Body of pancreas (tissue), 4 donors: ENCODE measurements at regions not wholly inside any gene's neighbourhood (a gene's known extent, or its start where the extent isn't known, plus 50 kb on each side); places are given as distances from the start of the nearest gene placed in this dataset.

ENCODE experiments used
- CTCF ChIP-seq, 7 experiments: fragments of 450-650 bp in 4 of 7; fragments of 200-600 bp in 3 of 7; sonication (generic) in 3 of 7; IDR thresholded peaks; one replicate each; pipeline ENCODE4 v1.5.1; 2016 to 2019; ENCODE audit warnings: antibody characterized with exemption in 7 of 7
- POLR2A ChIP-seq, 3 donors: fragments of 450-650 bp; IDR thresholded peaks; one replicate each; pipeline ENCODE4 v1.6.1; 2016; ENCODE audit warnings: antibody characterized with exemption in 3 of 3, mild to moderate bottlenecking in 2 of 3

- TF ChIP-seq CTCF (IDR thresholded peaks at IDR 0.05) (no peak), POLR2A (IDR thresholded peaks at IDR 0.05) (no peak)
Observed at GRCh38 chr18:46271488-46271887, 167.3 kb downstream of the HAUS1 start.
